ENCODE measurements at regions not wholly inside any gene's neighbourhood (a gene's known extent, or its start where the extent isn't known, plus 50 kb on each side); places are given as distances from the start of the nearest gene placed in this dataset.

DNA sequence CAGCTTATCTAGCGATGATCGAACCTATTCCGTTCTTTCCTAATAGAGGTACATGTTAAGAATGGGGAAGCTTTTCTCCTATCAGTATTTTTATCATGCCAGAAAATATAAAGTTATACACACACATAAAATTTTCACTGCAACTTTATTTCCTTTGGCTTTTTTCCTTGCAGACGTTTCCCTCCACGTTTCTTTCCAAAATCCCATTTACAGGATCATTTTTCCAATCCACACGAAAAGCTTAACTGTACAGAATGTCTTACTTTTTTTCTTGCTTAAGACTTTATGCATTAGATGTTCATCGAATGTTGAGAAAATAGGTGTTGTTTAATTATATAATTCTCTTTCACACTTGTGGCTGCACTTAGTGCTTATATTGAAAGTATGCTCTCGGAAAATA lies 62.9 kb upstream of the HDGFL1 start:
- TF ChIP-seq POLR2A (IDR thresholded peaks at IDR 0.05) (no peak), CTCF (IDR thresholded peaks at IDR 0.05) (no peak)
- intact Hi-C loops (cut with DNase I; ENCODE audit: low total_unique reads): no loop called here
- H3K4me3 ChIP-seq (ENCODE audit: low read depth, poor library complexity, severe bottlenecking): no peak overlapping the region
- WGBS, 2 donors: 82 to 85% methylated on average over 8 of the region's 8 CpGs
- no peak for DNase-seq (ENCODE audit: low spot score in 2 of 2)

GRCh38 chr6:22512686-22513427 lies 56.5 kb upstream of the HDGFL1 start:
- intact Hi-C loops (cut with DNase I; ENCODE audit: low total_unique reads): no loop called here
- H3K4me3 ChIP-seq (ENCODE audit: low read depth, poor library complexity, severe bottlenecking): no peak overlapping the region
- no peak for TF ChIP-seq POLR2A (IDR thresholded peaks at IDR 0.05)
- TF ChIP-seq CTCF (IDR thresholded peaks at IDR 0.05): no peak
- 82 to 85% methylated on average over 9 of the region's 9 CpGs for WGBS, 2 donors
- DNase-seq (ENCODE audit: low spot score in 2 of 2): no peak

- intact Hi-C loops (cut with DNase I; ENCODE audit: low total_unique reads): no loop called here
- 82% methylated on average over 9 of the region's 9 CpGs for WGBS, 2 donors
- no peak for TF ChIP-seq CTCF (IDR thresholded peaks at IDR 0.05)
- no peak for TF ChIP-seq POLR2A (IDR thresholded peaks at IDR 0.05)
- no peak overlapping the region for H3K4me3 ChIP-seq (ENCODE audit: low read depth, poor library complexity, severe bottlenecking)
- no peak for DNase-seq (ENCODE audit: low spot score in 2 of 2)
These were observed 55.7 kb upstream of the HDGFL1 start for GRCh38 chr6:22513667-22514066.

DNA sequence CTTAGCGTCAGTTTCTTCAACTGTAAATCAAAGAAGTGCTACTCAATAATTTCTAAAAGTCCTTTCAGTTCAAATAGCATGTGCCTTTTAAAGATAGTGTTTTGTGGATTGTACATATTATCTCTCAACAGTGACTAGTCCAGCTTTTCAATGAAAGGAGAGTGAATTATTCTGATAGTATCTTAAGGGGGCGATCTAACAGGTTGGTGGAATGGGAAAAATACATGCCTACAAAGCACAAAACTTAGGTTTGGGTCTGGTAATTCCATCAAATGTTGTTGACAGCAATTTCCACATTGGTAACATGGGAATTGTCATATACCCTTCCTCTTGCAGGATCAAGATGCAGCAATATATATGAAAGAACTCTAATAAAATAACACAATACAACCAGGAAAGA lies 50.1 kb upstream of the HDGFL1 start:
- no peak overlapping the region for H3K4me3 ChIP-seq (ENCODE audit: low read depth, poor library complexity, severe bottlenecking)
- 93 to 94% methylated on average over 2 of the region's 2 CpGs for WGBS, 2 donors
- DNase-seq (ENCODE audit: low spot score in 2 of 2): no peak
- intact Hi-C loops (cut with DNase I; ENCODE audit: low total_unique reads): no loop called here
- TF ChIP-seq CTCF (IDR thresholded peaks at IDR 0.05): no peak
- TF ChIP-seq POLR2A (IDR thresholded peaks at IDR 0.05): no peak
